K562 (cell line): ENCODE measurements at regions not wholly inside any gene's neighbourhood (a gene's known extent, or its start where the extent isn't known, plus 50 kb on each side); places are given as distances from the start of the nearest gene placed in this dataset.

ENCODE experiments used
- ATAC-seq: fragments of 200-7000 bp; cut with Tn5 transposase; 3 replicates; pipeline ENCODE4 v1.9.1; 2020; ENCODE audit warnings: moderate library complexity
- BruUV-seq: library from RNA; stranded (reverse); fragments of 400-500 nt; replicated peaks from 2 replicates; lab custom pipeline; 2021; lab: Mats Ljungman, UMichigan
- CTCF ChIA-PET: fragments of 300-600 bp; formaldehyde crosslinking; extraction: SDS; loops from one replicate; lab custom pipeline; 2021; ENCODE audit warnings: low intra/inter-chr PET ratio; lab: Yijun Ruan, JAX
- POLR2A ChIA-PET: fragments of 300-600, 350-650 bp; sonication (Branson Sonifier 250); formaldehyde crosslinking; extraction: SDS; loops from one replicate; lab custom pipeline; 2021; ENCODE audit warnings: antibody characterized with exemption, inconsistent platforms; lab: Yijun Ruan, JAX
- DNase-seq, 4 experiments: peaks; one replicate each; pipeline versions ENCODE4 v3.0.0 to v3.0.0-alpha.2; 2011 to 2018; ENCODE audit warnings: low spot score in 3 of 4, mixed read lengths in 3 of 4; ENCODE audit errors: extremely low read depth in 1 of 4
- FAIRE-seq: peaks from 2 replicates; lab custom pipeline; 2011; peaks lifted over from hg19 to GRCh38; lab: Jason Lieb, UNC
- H2AFZ ChIP-seq: 2 replicates; pipeline ENCODE4 v1.6.0; 2011; ENCODE audit warnings: low read depth, low read length, control low read depth, inconsistent platforms
- H3K27ac ChIP-seq: fragments of 200-600 bp; 3 replicates; pipeline ENCODE4 v1.8.0; 2011; ENCODE audit warnings: low read depth, mild to moderate bottlenecking, control low read depth, inconsistent platforms, low read length, moderate library complexity, mixed read lengths; ENCODE audit errors: extremely low read depth
- H3K27me3 ChIP-seq, 2 experiments: fragments of 300-600 bp in 1 of 2; 2 replicates in 1 of 2; 3 replicates in 1 of 2; pipeline versions ENCODE4 v1.6.0 to v1.8.0; 2011; ENCODE audit warnings: inconsistent platforms in 2 of 2, low read length in 2 of 2, mild to moderate bottlenecking in 1 of 2, mixed read lengths in 1 of 2, moderate library complexity in 1 of 2; ENCODE audit not compliant: control insufficient read depth in 2 of 2, insufficient read depth in 2 of 2
- H3K36me3 ChIP-seq: fragments of 300-600 bp; 3 replicates; pipeline ENCODE4 v1.8.0; 2011; ENCODE audit warnings: mild to moderate bottlenecking, low read length, inconsistent platforms; ENCODE audit not compliant: control insufficient read depth, insufficient read depth
- H3K4me1 ChIP-seq, 2 experiments: fragments of 200-600 bp in 1 of 2; replicated peaks in 1 of 2; 2 replicates in 1 of 2; 3 replicates in 1 of 2; pipeline versions ENCODE4 v1.5.1 to v1.8.0; 2011; ENCODE audit warnings: inconsistent platforms in 2 of 2, low read length in 2 of 2, mild to moderate bottlenecking in 1 of 2, mixed read lengths in 1 of 2, moderate library complexity in 1 of 2; ENCODE audit not compliant: control insufficient read depth in 2 of 2, insufficient read depth in 2 of 2
- H3K4me2 ChIP-seq: 2 replicates; pipeline ENCODE4 v1.6.1; 2011; ENCODE audit warnings: low read length, control low read depth, inconsistent platforms, mixed read lengths; ENCODE audit not compliant: insufficient read depth
- H3K4me3 ChIP-seq: fragments of 200-600 bp; sonication (generic), shearing (Covaris generic); 2 replicates; pipeline ENCODE4 v1.5.1; 2016; ENCODE audit warnings: control low read depth, inconsistent platforms
- H3K79me2 ChIP-seq: fragments of 200-600 bp; 3 replicates; pipeline ENCODE4 v1.8.0; 2011; ENCODE audit warnings: low read length, inconsistent platforms; ENCODE audit not compliant: control insufficient read depth, insufficient read depth
- H3K9ac ChIP-seq, 2 experiments: 2 replicates each; pipeline versions ENCODE4 v1.6.0 to v1.6.1; 2011; ENCODE audit warnings: low read depth in 2 of 2, low read length in 2 of 2, control low read depth in 1 of 2, inconsistent platforms in 1 of 2, mild to moderate bottlenecking in 1 of 2, mixed read lengths in 1 of 2; ENCODE audit not compliant: insufficient read depth in 1 of 2
- H3K9me1 ChIP-seq: one replicate; pipeline ENCODE4 v1.6.0; 2011; ENCODE audit warnings: inconsistent platforms, mild to moderate bottlenecking, low read length, moderate library complexity; ENCODE audit not compliant: control insufficient read depth, insufficient read depth
- H3K9me3 ChIP-seq: replicated peaks from 2 replicates; pipeline ENCODE4 v1.5.1; 2011; ENCODE audit warnings: low read depth, low read length, inconsistent platforms; ENCODE audit not compliant: control insufficient read depth, insufficient read depth
- H4K20me1 ChIP-seq: replicated peaks from 2 replicates; pipeline ENCODE4 v1.6.1; 2011; ENCODE audit warnings: low read length, inconsistent platforms, mixed read lengths; ENCODE audit not compliant: control insufficient read depth, insufficient read depth
- ASH1L ChIP-seq: fragments of 450-650 bp; IDR thresholded peaks from 2 replicates; pipeline ENCODE4 v1.6.1; 2018; ENCODE audit warnings: borderline replicate concordance, mild to moderate bottlenecking, low read depth; ENCODE audit not compliant: partially characterized antibody
- FOS ChIP-seq: IDR thresholded peaks from 3 replicates; pipeline ENCODE4 v1.6.1; 2011; ENCODE audit not compliant: insufficient read length; ENCODE audit errors: extremely low read depth
- HINFP ChIP-seq: fragments of 450-650 bp; conservative IDR thresholded peaks from 2 replicates; pipeline ENCODE4 v1.6.1; 2016; ENCODE audit warnings: missing genetic modification characterization, low read depth, mild to moderate bottlenecking, control low read depth, missing compliant biosample characterization
- HMBOX1 ChIP-seq: sonication (generic); IDR thresholded peaks from 2 replicates; pipeline ENCODE4 v1.6.1; 2016
- PHB ChIP-seq: fragments of 250-450 bp; sonication (Bioruptor Pico); IDR thresholded peaks from 2 replicates; pipeline ENCODE4 v1.5.0; 2021
- ZMIZ1 ChIP-seq, 2 experiments: fragments of 150-350 bp in 1 of 2; IDR thresholded peaks; 2 replicates each; pipeline ENCODE4 v1.6.1; 2012 to 2016; ENCODE audit warnings: low read depth in 2 of 2, low read length in 2 of 2, mild to moderate bottlenecking in 1 of 2, moderate library complexity in 1 of 2
- ZNF609 ChIP-seq: sonication (generic); formaldehyde crosslinking; IDR thresholded peaks from 2 replicates; pipeline ENCODE4 v1.8.1; 2023; ENCODE audit warnings: missing genetic modification reagents, mild to moderate bottlenecking, borderline replicate concordance
- ZNF76 ChIP-seq: fragments of 250-450 bp; sonication (Bioruptor Pico); IDR thresholded peaks from 2 replicates; pipeline ENCODE4 v1.4.0; 2020; ENCODE audit warnings: mild to moderate bottlenecking, moderate library complexity, borderline replicate concordance
- WGBS: fragments of 100-300 bp; shearing (Covaris generic); methylation state at CpG from one replicate; pipeline ENCODE4 v1.1.6; 2016; ENCODE audit warnings: low coverage, mixed read lengths; ENCODE audit not compliant: insufficient coverage; ENCODE audit errors: missing lambda C conversion rate; 5-methylcytosine and 5-hydroxymethylcytosine counted together
- in situ Hi-C: fragments of 300-500 bp; cut with MboI; formaldehyde crosslinking; loops from 4 replicates; pipeline ENCODE4 v1.15.0; 2018; ENCODE audit warnings: inconsistent platforms, mixed read lengths
- intact Hi-C: fragments of 100-400 bp; cut with micrococcal nuclease; formaldehyde crosslinking; loops from 2 replicates; pipeline ENCODE4 v1.14.2; 2022

GRCh38 chr5:68112658-68113057, 102.9 kb upstream of the PIK3R1 start:
- Histone ChIP-seq H3K27ac (no peak overlapping the region), H3K9me1 (no peaks in the 10 kb centered on the region), H2AFZ (no peak overlapping the region), H3K9me3 (no peaks in the 10 kb centered on the region), H3K79me2 (no peaks in the 10 kb centered on the region), H3K27me3 (no peaks in the 10 kb centered on the region), H3K4me3 (no peak overlapping the region), H3K9ac (no peak overlapping the region), H3K4me2 (no peak overlapping the region), H3K4me1 (no peaks in the 10 kb centered on the region), H4K20me1 (no peaks in the 10 kb centered on the region), H3K36me3 (no peaks in the 10 kb centered on the region)
- ATAC-seq (no peak), FAIRE-seq (no peak), DNase-seq (no peak)
- intact Hi-C loops, result no loop called here
- WGBS, result 0% methylated on average over 2 of the region's 2 CpGs
- TF ChIP-seq HINFP (tag), result no peak
- TF ChIP-seq PHB (CRISPR knock-in tag), result no peak
- TF ChIP-seq ASH1L, result no peak
- TF ChIP-seq HMBOX1, result no peak
- TF ChIP-seq ZNF609, result no peak
- TF ChIP-seq FOS, result no peak
- TF ChIP-seq ZMIZ1 (IDR thresholded peaks at IDR 0.05; ENCODE audit: low read depth in 2 of 2, low read length in 2 of 2), result no peak
- TF ChIP-seq ZNF76 (CRISPR knock-in tag), result no peak
- no TSS peak for BruUV-seq
- CTCF ChIA-PET, result no interaction called here
- in situ Hi-C loops, result no loop called here
- POLR2A ChIA-PET, result interaction anchor here (0.6 kb wide), 1 partner anchor 104 kb away, joined by 3 read pairs; no protein-coding TSS in a partner anchor
